ENCODE measurements at regions not wholly inside any gene's neighbourhood (a gene's known extent, or its start where the extent isn't known, plus 50 kb on each side); places are given as distances from the start of the nearest gene placed in this dataset.

DNA sequence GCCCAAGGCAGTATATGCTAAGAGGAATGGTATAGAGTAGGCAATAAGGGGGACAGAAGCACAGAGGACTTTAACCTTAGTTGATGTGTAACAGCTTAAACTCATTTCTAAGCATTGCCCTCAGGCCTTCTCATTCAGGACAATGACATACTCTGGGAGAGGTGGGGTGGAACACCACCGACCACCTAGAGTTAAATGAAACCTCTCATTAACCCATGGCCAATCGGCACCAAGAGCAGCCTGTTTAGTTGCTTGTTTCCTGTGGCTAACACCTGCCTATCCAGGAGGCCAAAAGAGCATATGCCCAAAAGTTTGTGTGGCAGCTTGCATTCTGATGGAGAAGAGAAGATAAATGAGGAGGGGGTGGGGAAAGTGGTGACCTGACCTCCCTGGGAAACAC is 50.0 kb downstream of the PABIR2 start:
- no peak for DNase-seq

DNA sequence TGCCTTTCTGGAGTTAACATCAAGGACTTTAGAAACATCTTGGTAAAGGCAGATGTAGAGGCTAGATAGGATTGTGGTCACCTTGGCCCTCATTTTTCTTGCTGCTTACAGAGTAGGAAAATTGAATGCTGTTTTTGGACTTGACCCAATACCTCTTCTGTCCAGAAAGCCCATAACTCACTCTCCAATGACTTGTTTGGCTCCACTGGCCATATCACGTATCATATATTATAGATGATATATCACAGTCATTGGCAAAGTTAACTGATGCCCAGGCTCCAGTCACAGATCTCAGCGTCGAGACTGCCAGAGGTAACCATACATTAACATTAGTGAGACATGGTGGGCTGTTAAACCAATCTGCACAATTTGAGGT is 50.6 kb downstream of the PABIR2 start:
- no peak for DNase-seq

DNA sequence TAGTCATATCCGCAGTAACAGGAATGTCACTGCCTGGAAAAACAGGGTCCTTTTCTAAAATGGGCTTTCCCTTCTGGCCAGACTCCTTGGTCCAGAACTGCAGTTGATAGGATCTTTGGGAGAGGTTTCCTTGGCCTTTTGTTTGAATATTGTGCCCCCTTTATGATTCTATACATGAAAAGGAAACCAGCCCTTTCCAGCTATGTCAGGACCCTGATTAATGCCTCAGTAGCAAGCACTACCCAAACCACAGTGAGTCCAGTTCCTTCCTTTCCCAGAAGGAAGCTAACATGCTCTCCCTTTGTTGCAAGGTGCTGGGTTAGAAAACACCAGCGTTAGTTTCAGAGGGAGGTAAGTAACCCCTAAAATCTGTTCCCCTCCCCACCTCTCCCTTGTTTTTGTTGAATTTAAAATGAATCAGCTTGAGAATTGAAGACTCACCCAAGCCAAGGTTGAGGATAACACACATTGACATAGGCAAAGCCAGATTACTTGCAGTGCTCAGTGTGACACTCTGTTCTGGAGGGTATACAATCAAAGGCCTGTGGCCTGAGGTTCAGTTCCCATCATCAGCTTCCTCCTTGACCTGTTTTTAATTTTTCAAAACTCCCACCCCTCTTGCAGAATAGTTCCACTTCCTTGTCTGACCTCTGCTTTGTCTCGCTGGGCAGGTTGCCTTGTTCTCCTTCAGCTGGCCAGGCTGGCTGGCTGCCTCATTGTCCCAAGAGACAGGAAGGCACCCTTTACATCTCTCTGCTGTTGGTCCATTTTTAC is 51.2 kb downstream of the PABIR2 start:
- DNase-seq: no peak

DNA sequence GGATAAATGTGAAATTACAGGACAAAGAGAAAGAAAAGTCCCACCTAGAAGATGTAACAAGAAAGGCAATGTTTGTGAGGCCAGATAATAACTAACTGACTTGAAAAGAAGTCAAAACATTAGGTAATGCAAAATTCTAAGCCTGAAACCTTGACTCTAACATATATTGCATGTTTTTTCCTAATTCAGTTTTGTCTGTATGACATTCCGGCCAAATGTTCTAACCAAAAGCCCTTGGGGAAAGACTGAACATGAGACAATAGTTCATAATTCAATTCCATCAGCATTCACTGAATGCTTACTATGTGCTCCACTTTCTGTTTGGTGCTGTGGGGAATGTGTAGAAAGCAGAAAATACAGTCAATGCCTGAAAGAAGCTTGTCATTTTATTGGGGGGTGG is 53.9 kb downstream of the PABIR2 start:
- no peak for DNase-seq

DNA sequence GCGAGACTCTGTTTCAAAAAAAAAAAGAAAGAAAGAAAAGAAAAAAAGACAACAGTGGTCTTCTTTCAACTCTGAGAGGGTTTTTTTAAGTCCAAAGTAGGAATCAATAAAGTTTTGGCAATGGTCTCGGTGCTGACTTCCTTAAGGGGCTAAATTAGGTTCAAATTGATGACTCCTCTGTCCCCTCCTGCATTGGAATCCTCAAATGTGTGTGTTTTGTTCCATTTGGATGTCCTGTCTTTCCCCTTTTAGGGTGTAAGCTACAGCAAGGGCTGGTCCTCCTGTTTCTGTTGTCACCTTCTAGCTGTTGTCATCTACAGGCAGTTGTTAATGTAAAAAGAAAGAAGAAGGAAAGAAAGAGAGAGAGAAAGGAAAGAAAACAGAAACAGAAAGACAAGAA is 54.4 kb downstream of the PABIR2 start:
- no peak for DNase-seq

DNA sequence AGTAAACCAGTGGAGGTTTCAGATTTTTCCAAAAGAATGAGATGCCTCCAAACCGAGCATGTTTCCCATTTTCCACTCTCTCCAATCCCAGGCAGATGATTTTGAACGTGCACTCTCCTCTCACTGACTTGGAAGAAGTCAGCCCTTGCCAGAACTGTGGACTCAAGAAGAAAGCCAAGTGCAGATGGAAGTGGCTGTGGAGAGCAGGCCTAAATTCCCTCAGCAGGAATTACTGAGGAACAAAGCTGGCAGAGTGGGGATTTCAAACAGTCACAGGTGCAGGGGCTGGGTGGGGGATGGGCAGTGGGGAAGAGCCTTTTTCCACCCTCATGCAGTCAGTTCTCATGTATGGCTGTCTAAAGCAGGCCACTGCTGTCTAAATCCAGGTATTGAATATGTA is 55.3 kb downstream of the PABIR2 start:
- no peak for DNase-seq

DNA sequence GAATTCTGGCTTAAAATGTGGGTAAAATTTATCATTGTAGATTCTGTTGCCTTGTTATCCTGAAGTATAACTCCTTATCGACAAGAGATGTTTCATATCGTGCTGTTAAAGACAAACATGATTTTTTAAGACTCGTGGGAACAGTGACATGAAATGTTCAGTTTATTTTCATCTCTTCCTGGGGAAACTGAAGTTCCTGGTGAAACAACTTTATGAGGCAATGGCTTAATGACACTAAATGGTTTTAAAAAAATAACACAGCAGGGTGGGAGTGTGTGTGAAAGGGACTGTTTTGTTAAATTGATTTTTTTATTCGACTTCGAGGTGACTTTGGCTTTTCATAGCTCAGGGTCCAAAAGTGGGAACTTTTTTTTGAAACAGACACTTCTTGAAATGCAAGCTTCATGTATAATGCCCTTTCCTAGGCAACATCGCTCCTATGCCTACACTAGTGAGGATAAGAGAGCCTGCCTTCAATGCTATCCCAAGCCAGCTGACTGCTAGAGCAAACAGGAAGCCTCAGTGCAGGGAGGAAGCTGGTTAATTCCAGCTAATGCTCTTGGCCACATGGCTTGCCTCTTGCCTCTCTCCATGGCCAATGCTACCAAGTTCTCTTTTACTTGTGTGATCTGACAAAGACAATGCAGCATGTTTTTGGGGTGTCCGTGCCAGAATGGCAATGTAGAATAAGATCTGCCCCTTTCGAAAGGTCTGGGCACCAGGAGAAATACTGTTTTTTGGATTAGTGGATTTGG is 57.8 kb downstream of the PABIR2 start:
- no peak for DNase-seq

DNA sequence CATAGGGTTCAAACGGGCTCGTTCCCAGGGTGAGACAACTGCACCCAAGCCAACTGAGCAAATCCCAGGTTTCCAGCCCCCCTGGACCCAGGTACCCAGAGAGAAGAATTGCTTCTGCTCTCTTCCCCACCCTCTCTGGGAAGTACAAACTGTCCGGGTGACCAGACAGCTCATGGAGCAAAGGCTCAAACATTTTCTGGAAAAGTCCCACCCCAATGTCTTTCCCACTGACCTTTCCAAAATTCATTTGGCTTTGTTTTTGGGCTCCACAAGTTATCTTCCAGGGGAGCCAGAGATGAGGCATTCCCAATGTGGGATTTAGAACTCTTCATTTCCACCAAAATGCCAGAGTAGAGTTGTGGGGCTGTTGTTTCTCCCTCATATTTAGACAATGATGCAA is 58.6 kb downstream of the PABIR2 start:
- no peak for DNase-seq

DNA sequence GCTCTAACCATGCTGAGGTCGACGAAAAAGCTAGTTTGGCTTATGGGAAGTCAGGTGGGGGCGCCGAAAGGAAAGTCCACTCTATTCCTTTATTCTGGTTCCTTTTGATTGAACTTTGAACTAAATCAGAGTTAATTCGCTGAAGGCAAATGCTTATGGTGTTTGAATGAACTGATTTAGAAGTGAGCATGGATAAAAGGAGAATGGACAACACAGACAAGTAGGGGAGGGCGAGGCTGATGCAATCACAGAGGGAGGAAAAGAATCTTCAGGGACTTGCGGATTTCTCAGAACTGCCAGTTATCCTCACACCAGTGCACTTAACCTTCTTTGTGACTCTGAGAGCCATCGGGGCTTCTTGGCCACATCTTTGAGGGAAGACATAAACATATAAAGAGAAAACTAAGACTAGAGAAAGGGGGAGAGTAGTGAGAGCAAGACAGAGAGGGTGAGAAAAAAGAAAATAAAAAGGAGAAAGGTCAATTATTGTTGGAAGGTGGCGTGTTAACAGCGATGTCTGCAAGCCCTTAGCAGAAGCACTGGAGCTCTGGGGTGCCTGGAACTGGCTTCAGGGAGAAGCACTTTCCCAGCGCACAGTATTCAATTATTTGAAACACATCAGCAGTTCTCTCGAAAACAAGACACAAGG is 59.2 kb downstream of the PABIR2 start:
- no peak for DNase-seq

DNA sequence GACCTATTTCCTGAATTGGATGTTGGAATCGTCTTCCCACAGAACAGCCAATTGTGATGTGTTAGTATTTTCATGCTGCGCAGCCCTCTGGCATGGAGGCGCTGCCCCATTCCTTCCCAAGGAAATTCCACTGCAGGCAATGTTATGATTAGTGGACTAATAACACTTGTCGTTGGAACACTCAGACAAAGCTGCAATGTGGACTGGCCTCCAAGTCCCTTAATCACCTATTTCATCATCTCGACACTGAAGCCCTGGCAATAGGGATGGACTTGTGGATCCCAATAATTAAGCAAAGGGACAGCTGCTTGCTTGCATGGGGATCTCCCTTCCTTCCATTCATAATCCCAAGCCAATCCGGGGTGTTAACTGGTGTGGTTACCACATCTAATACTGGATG is 59.9 kb downstream of the PABIR2 start:
- no peak for DNase-seq

DNA sequence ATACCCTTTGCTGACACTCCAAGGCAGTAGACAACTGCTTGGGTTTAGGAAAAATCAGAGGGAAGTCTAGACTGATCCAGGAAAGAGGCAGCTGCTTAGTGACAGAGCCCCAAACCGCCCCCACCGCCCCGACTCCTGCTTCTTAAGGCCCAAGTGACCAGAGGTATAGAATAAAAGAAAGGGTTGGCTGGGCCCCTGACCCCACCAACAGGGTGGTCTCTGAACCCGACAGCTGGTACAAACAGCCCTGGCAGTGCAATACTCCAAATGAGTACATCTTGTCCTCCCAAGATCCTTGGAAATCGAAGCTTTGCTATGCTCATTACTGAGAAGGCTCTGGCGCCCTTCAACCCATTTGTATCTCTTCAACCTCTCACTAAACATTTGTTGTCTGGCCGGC is 60.6 kb downstream of the PABIR2 start:
- DNase-seq: no peak

DNA sequence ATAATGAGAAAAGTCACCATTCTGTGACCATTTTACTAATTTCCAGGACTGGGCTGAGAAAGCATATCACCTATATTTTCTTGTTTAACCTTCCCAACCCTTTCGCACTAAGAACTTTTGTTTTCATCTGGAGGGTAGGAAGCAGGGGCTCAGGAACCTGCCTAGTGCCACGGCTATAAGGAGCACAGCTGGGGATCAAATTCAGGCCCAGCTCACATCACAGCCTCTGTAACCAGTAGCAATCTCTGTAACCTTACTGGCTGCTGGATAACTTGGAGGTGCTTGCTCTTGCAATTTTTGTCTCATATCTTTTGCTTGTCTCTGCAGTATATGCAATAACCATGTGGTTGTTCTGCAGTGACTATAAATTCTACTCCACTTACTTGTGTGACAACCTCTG is 62.0 kb downstream of the PABIR2 start:
- DNase-seq: no peak

DNA sequence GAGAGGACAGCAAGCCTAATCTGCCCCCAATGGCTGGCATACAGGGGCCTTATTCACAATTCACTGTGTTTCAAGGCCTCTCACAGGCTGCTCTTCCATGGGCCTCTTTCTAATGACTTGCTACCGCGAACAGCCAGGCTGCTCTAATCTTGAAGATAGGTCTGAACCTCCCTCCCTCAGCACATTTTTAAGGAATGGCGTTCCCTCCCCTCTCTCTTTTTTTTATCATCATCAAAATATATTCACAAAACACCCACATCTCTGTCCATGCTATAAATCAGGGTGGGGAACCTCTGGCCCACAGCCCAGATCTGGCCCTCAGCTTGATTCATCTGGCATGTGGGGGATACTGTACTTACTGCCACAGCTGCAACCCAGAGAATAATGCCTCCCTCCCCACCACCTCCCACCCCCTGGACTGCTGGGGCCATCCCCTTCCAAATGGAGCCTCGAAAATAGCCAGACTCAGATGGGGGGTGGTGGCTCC is 62.5 kb downstream of the PABIR2 start:
- DNase-seq: no peak

DNA sequence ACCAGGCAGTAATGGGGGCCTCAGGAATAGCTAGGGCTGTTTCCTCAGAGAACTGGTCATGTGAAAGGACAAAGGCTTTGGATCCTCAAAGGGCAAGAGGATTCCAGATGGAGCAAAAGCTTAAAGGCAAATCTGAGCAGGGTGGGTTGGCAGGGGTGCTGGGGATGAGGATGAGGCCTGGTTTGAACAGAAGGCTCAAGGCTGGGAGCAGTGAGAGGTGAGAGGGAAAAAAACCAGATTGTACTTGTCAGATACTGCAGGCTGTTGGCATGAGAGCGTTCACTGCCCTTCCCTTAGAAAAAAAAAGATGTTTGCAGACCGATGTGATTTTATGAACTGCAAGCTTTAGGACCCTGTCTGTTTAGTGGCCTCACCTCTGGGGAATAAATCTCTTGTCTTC is 63.4 kb downstream of the PABIR2 start:
- no peak for DNase-seq

DNA sequence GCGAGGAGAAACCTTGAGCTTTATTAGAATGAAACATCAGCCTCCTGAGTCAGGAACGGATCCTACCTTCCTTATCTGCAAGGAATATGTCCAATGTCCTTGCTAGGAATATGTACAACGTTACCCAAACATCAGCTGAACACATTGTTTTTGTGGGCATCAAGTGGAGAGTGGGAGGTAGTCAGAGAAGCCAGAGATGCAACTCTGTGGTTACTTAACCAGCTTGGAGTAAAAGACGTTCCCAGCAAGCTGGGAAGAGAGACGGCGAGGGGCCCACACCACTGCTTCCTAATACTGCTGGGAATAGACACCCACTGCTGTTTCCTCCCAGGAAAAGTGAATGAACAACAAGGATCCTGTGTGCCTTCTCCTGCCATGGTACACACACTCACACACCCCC is 64.3 kb downstream of the PABIR2 start:
- no peak for DNase-seq

DNA sequence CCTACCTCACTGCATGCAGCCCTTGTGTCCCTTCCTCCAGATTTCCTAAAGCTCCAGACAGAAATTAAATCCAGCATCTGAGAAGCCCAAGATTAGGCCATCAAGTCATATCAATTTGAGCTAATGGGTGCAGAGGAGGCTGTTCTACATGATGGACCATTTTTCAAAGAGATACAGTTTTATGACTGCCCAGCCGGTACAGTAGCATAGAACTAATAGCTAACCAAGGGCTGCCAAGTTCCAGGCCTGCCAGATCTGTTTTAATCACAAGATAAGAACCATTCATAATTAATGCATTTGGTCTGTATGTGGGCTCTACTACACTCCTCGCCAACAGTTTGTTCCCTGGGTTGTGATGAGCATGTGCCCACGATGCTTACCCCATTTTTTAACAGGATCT is 64.9 kb downstream of the PABIR2 start:
- no peak for DNase-seq

DNA sequence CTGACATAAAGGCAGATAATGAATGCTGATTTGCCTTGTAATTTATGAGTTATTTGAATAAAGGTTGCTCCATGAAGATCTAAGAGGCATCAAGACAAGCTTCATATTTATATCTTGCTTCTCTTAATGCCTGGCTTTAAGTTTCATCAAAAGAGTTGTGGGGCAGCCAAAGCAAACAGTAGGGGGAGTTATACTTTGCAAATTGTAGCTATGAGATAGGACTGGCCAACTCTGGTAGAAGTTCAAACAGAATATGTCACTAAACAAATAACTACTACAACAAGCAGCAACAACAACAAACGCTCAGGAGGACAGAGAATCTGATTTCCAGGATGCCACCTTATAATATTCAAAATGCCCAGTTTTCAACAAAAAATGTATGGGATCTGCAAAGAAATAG is 69.1 kb upstream of the PLAC1 start:
- no peak for DNase-seq

DNA sequence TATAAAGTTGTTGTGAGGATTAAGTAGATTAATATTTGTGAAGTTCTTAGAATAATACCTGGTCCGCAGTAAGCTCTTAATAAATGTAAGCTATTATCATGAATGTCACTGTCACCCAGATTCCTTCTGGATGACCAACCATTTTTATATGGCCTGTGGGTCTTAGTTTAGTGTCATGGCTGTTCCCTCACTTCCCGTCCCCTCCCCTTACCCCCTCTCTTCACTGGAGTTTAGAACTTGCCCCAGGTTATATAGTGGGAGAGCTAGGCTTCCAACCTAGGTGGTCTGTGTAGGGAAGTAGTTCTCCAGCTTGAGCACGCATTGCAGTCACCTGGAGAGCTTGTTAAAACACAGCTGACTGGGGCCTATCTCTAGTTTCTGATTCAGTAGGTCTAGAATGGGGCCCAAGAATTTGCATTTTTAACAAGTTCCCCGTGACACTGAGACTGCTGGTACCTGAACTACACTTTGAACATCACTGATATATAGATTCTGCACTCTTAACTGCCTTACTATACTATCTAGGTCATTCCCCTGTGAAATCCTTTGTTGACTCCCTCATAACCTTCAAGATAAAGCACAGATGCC is 66.9 kb upstream of the PLAC1 start:
- no peak for DNase-seq

DNA sequence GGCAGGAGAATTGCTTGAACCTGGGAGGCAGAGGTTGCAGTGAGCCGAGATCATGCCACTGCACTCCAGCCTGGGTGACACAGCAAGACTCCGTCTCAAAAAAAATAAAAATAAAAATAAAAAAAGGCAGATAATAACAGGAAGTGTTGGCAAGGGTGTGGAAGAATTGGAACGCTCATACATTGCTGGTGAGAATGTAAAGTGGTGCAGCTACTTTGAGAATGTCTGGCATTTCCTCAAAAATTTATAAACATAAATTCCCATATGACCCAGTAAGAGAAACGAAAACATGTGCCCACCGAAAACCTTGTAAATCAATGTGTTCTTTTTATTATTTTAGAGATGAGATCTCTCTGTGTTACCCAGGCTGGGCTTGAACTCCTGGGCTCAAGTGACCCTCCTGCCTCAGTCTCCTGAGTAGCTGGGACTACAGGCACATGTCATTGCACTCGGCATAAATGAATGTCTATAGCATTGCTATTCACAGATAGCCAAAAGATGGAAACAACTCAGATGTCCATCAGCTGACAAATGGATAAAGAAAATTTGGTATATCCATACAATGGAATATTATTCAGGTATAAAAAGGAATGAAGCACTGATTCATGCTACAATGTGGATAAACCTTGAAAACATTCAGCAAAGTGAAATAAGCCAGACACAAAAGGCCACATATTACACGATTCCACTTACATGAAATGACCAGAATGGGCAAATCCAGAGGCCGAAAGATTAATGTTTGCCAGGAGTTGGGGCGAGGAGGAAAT is 63.7 kb upstream of the PLAC1 start:
- DNase-seq: peak in 1 of 2 experiments; percentile 47

DNA sequence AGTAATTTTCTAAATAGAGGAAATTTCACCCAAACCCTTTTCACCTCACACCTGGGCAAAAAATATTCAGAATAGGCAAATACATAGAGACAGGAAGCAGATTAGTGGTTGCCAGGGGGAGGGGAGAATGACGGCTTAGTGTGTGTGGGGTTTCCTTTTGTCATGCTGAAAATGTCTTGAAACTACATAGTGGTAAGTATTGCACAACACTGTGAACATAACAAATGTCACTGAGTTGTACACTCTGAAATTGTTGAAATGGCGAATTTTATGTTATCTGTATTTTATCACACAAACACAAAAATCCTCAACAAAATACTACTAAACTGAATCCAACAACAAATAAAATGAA is 60.7 kb upstream of the PLAC1 start:
- peak in 1 of 2 experiments; percentile 5 for DNase-seq

DNA sequence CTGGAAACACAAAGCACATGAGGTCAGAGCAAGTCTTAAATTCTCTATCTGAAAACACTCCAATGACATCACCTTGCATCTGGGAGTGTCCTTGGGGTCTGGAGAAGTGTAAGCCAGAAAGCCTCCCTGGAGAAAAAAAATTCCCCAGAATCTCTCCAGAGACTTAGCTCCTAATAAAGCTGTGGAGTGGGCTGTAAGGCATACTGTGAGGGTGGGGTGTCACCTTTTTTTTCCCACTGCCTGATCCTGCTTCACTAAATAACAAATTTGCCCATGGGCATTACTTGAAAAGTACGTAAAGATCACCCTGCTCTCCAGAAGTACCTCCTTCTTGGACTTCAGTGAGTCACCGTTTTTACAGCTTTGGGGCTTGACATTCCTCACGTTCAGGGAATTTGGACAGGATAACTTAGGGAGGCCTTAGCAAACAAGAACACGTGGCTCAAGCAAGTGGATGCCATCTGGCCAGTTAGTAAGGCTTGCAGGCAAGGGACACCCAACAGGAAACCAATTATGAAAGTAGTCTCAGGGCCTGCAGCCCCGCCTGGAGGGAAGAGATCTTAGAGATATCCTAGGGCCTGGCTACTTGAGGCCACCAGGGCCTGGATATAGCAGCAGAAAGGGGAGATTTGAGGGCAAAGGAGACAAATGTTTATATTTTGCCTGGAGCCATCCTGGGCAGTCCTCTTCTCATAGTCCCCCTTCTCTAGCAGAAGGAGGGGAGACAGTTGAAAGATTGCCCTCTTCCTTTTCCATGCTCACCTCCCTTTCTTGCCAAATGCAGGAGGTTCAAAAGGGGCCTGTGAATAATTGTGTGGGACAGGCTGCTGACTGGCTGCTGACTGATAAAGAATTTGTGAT is 60.1 kb upstream of the PLAC1 start:
- DNase-seq: peak; percentile 41 to 85

DNA sequence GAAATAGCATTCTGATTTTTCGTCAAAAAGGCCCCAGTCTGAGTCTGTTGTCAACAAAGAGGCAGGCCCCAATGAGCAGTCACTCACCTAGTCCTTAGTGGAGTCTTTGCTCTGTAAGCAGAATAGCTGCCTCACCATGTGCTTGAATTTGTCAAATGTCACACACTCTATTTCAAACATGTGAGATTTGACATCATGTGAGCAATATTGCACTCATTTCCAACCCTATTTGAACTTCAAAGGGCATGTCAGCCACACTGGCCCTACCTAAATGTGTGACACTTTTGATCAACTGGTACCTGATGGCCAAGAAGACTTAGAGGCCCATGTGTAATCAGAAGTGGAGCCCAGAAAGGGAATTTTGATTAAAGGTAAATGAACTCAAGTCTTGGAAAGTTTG is 59.4 kb upstream of the PLAC1 start:
- DNase-seq: no peak
